Activated B cell treated with CpG ODN at 0.5 μM for 24 hours (primary cell): ENCODE measurements at regions not wholly inside any gene's neighbourhood (a gene's known extent, or its start where the extent isn't known, plus 50 kb on each side); places are given as distances from the start of the nearest gene placed in this dataset.

Experiments
- ATAC-seq: fragments of 200-7000 bp; cut with Tn5 transposase; one replicate; pipeline ENCODE4 v1.10.0; 2021; ENCODE audit warnings: low read depth, mild to moderate bottlenecking, moderate library complexity
- CTCF ChIA-PET: fragments of 350-600 bp; sonication (Branson Sonifier 250); formaldehyde crosslinking; loops from one replicate; lab custom pipeline; 2021; ENCODE audit warnings: antibody characterized with exemption; lab: Charles Lee
- POLR2A ChIA-PET: fragments of 350-600 bp; sonication (Branson Sonifier 250); formaldehyde crosslinking; loops from one replicate; lab custom pipeline; 2021; ENCODE audit warnings: antibody characterized with exemption; lab: Charles Lee
- DNase-seq: peaks from one replicate; pipeline ENCODE4 v3.0.0; 2022
- H3K27ac Mint-ChIP-seq: one replicate; pipeline ENCODE4 v1.8.0; 2020; ENCODE audit warnings: mixed read lengths
- H3K27me3 Mint-ChIP-seq: one replicate; pipeline ENCODE4 v1.8.0; 2021; ENCODE audit warnings: mixed read lengths
- H3K36me3 Mint-ChIP-seq: one replicate; pipeline ENCODE4 v1.8.0; 2021; ENCODE audit warnings: low read depth, mixed read lengths
- H3K4me1 Mint-ChIP-seq: one replicate; pipeline ENCODE4 v1.8.0; 2021; ENCODE audit warnings: mixed read lengths
- H3K4me3 Mint-ChIP-seq: one replicate; pipeline ENCODE4 v1.8.0; 2020; ENCODE audit warnings: mild to moderate bottlenecking, mixed read lengths
- H3K9me3 Mint-ChIP-seq: one replicate; pipeline ENCODE4 v1.8.0; 2020; ENCODE audit warnings: mixed read lengths
- CTCF ChIP-seq: fragments of 200-600 bp; IDR thresholded peaks from one replicate; pipeline ENCODE4 v1.8.0; 2022; ENCODE audit warnings: antibody characterized with exemption, mild to moderate bottlenecking
- intact Hi-C: fragments of 100-400 bp; cut with micrococcal nuclease; formaldehyde crosslinking; loops from one replicate; pipeline ENCODE4 v1.15.1; 2024

- peaks cover 2% of the 10 kb centered on the region for H3K27me3 Mint-ChIP-seq
- no peaks in the 10 kb centered on the region for H3K4me1 Mint-ChIP-seq
- H3K4me3 Mint-ChIP-seq = no peak overlapping the region
- ATAC-seq (no peak), DNase-seq (no peak)
- CTCF ChIA-PET = no interaction called here
- no peak overlapping the region for H3K27ac Mint-ChIP-seq
- POLR2A ChIA-PET = no interaction called here
- H3K36me3 Mint-ChIP-seq = no peaks in the 10 kb centered on the region
- no peaks in the 10 kb centered on the region for H3K9me3 Mint-ChIP-seq
- intact Hi-C loops = no loop called here
- no peak for TF ChIP-seq CTCF
Measured at GRCh38 chr12:45590646-45591045, 138.9 kb upstream of the ARID2 start.

- intact Hi-C loops = no loop called here
- no peak for DNase-seq
Measured at GRCh38 chr12:45591635-45592034, 137.9 kb upstream of the ARID2 start.

GRCh38 chr12:45596366-45596765, 133.1 kb upstream of the ARID2 start:
- ChIA-PET POLR2A (no interaction called here), CTCF (no interaction called here)
- H3K9me3 Mint-ChIP-seq = no peaks in the 10 kb centered on the region

More at GRCh38 chr12:45591635-45592034, 137.9 kb upstream of the ARID2 start:
- ChIA-PET CTCF (no interaction called here), POLR2A (no interaction called here)
- H3K27me3 Mint-ChIP-seq = peaks cover 2% of the 10 kb centered on the region
- ATAC-seq = no peak
- no peaks in the 10 kb centered on the region for H3K36me3 Mint-ChIP-seq
- TF ChIP-seq CTCF = no peak
- no peak overlapping the region for H3K4me3 Mint-ChIP-seq
- H3K9me3 Mint-ChIP-seq = no peaks in the 10 kb centered on the region
- no peak overlapping the region for H3K27ac Mint-ChIP-seq
- H3K4me1 Mint-ChIP-seq = no peaks in the 10 kb centered on the region

GRCh38 chr12:45598336-45598735, 131.2 kb upstream of the ARID2 start:
- no peaks in the 10 kb centered on the region for H3K4me1 Mint-ChIP-seq
- intact Hi-C loops = no loop called here
- DNase-seq = no peak
- peaks cover 2% of the 10 kb centered on the region for H3K27me3 Mint-ChIP-seq
- no peak overlapping the region for H3K27ac Mint-ChIP-seq
- H3K9me3 Mint-ChIP-seq = no peaks in the 10 kb centered on the region
- no peak overlapping the region for H3K4me3 Mint-ChIP-seq
- ChIA-PET POLR2A (no interaction called here), CTCF (no interaction called here)
- no peaks in the 10 kb centered on the region for H3K36me3 Mint-ChIP-seq
- TF ChIP-seq CTCF = no peak
- no peak for ATAC-seq

More at GRCh38 chr12:45596366-45596765, 133.1 kb upstream of the ARID2 start:
- H3K4me3 Mint-ChIP-seq = no peak overlapping the region
- no peaks in the 10 kb centered on the region for H3K4me1 Mint-ChIP-seq
- H3K36me3 Mint-ChIP-seq = no peaks in the 10 kb centered on the region
- H3K27me3 Mint-ChIP-seq = peaks cover 2% of the 10 kb centered on the region
- ATAC-seq (no peak), DNase-seq (no peak)
- TF ChIP-seq CTCF = no peak
- no peak overlapping the region for H3K27ac Mint-ChIP-seq
- intact Hi-C loops = no loop called here

- H3K27me3 Mint-ChIP-seq = peaks cover 2% of the 10 kb centered on the region
Measured at GRCh38 chr12:45598761-45599160, 130.7 kb upstream of the ARID2 start.

More at GRCh38 chr12:45598761-45599160, 130.7 kb upstream of the ARID2 start:
- CTCF ChIA-PET = no interaction called here
- Mint-ChIP-seq H3K36me3 (no peaks in the 10 kb centered on the region), H3K4me1 (no peaks in the 10 kb centered on the region), H3K4me3 (no peak overlapping the region), H3K27ac (no peak overlapping the region), H3K9me3 (no peaks in the 10 kb centered on the region)
- POLR2A ChIA-PET = no interaction called here
- intact Hi-C loops = no loop called here
- no peak for DNase-seq
- no peak for ATAC-seq
- TF ChIP-seq CTCF = no peak
